GM12873 (cell line): ENCODE measurements at regions not wholly inside any gene's neighbourhood (a gene's known extent, or its start where the extent isn't known, plus 50 kb on each side); places are given as distances from the start of the nearest gene placed in this dataset.

Source experiments
- TF ChIP-seq, protein P1 (sequence below): IDR thresholded peaks from 2 replicates; pipeline ENCODE4 v1.5.1; 2012; ENCODE audit warnings: low read depth, mild to moderate bottlenecking, moderate library complexity, low read length, control low read depth; ENCODE audit not compliant: insufficient read depth; ENCODE audit errors: missing control alignments

GRCh38 chr7:68371985-68372384 lies 1226.3 kb upstream of the AUTS2 start:
- TF ChIP-seq, protein P1, sequence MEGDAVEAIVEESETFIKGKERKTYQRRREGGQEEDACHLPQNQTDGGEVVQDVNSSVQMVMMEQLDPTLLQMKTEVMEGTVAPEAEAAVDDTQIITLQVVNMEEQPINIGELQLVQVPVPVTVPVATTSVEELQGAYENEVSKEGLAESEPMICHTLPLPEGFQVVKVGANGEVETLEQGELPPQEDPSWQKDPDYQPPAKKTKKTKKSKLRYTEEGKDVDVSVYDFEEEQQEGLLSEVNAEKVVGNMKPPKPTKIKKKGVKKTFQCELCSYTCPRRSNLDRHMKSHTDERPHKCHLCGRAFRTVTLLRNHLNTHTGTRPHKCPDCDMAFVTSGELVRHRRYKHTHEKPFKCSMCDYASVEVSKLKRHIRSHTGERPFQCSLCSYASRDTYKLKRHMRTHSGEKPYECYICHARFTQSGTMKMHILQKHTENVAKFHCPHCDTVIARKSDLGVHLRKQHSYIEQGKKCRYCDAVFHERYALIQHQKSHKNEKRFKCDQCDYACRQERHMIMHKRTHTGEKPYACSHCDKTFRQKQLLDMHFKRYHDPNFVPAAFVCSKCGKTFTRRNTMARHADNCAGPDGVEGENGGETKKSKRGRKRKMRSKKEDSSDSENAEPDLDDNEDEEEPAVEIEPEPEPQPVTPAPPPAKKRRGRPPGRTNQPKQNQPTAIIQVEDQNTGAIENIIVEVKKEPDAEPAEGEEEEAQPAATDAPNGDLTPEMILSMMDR: no peak

DNA sequence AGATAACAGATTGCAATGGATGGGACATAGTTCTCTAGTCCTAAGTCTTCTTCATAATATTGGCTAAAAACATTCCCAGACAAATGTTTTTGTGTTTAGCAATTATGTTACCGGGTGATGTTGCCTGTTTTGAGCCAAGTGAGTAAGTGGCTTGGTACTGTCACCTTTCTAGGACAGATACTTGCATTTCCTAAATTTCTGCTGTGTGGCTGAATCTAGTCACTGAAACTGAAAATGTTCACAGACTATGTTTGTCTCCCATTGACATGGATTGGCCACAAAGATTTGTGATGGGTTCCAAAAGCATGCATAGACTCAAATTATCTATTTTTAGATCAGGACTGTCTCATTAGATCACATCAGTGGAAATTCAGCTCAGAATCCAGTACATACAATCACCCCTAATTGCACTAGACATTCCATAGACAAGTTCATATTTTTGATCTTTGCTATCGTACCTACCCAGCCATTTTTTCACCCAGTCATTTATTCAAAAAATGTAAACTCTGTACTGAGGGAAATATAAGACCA lies 1222.1 kb upstream of the AUTS2 start:
- TF ChIP-seq, protein P1: no peak

DNA sequence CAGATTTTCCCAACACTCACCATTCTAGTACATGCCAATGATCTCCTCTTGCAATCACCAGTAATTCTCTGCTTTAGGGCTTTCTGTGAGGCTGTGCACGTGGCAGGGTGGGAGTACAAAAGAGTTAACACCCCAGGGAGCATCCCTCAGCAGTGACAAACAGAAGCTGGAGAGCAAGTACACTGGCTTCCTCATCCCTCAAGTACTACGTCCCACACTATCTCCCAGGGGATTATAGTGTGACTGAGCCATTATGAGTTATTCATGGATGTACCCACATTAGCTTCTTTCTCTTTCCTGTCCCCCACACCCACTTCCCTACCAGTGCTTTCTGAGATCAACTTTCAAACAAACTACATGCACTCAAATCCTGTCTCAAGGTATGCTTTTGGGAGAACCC lies 1216.5 kb upstream of the AUTS2 start:
- TF ChIP-seq, protein P1: no peak

GRCh38 chr7:68384581-68384980 lies 1213.7 kb upstream of the AUTS2 start:
- TF ChIP-seq, protein P1: no peak

GRCh38 chr7:68393051-68393450 lies 1205.2 kb upstream of the AUTS2 start:
- TF ChIP-seq, protein P1: no peak

DNA sequence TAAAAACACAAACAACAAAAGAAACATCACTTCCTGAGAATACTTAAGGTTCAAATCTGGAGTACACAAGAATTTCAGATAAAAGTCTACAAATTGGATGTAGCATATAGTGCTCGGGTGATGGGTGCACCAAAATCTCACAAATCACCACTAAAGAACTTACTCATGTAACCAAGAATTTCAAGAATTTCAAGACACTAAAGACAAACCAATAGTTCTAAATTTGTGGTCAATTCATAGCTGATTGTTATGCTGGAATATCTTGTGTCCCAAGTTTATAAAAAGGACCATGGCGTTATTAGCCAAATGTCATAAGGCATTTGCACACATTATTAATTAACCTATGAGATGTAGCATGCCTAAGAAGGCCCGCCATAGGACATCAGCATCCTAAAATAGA lies 1204.1 kb upstream of the AUTS2 start:
- TF ChIP-seq, protein P1: no peak

DNA sequence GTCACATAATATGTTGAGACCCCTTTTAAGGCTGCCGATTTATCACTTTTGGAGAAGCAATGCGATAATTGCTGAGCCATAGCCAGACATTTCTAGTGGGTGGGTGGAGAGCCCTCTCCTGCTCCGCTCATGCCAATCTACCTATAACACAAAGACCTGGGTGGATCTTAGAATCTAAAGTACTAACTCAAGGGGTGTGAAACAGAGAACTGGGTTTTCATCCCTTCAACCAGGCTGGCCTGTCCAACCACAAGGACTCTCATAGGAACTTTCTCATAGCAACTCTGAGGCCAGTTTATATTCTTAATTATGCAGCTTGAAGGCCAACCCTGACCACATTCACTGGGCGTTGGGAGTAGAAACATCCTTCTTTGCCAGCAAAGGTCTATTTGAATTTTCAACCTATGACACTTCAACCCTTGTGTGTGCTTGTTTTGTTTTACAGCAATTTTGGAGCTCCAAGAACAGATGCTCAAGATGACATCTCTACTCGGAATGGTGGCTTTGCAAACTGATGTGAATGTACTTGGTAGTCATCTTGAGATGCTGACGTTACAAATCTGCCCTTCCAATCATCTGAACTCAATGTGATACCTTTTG lies 1198.2 kb upstream of the AUTS2 start:
- TF ChIP-seq, protein P1: no peak
